ENCODE measurements at regions not wholly inside any gene's neighbourhood (a gene's known extent, or its start where the extent isn't known, plus 50 kb on each side); places are given as distances from the start of the nearest gene placed in this dataset.

GRCh38 chr20:16863303-16863702 lies 115.1 kb downstream of the OTOR start:
- no peak for TF ChIP-seq ATF7 (IDR thresholded peaks at IDR 0.05; ENCODE audit: low read depth)
- no peak for TF ChIP-seq SMARCA5 (IDR thresholded peaks at IDR 0.05)
- TF ChIP-seq TAF1 (IDR thresholded peaks at IDR 0.05; ENCODE audit: borderline replicate concordance, low read depth, low read length), result no peak
- TF ChIP-seq CEBPB (IDR thresholded peaks at IDR 0.05; ENCODE audit: borderline replicate concordance in 1 of 2, low read depth in 2 of 2, low read length in 2 of 2), result no peak
- TF ChIP-seq POLR2AphosphoS5 (IDR thresholded peaks at IDR 0.05; ENCODE audit: low read length), result no peak
- TF ChIP-seq ZNF274 (IDR thresholded peaks at IDR 0.05; ENCODE audit: insufficient read depth, insufficient read length), result no peak
- no peak for TF ChIP-seq EP300 (IDR thresholded peaks at IDR 0.05; ENCODE audit: borderline replicate concordance in 1 of 2, control insufficient read depth in 1 of 2, low read depth in 2 of 2, low read length in 2 of 2)
- no peak for TF ChIP-seq TCF12 (IDR thresholded peaks at IDR 0.05; ENCODE audit: low read depth, low read length)
- no peak for TF ChIP-seq ATF3 (IDR thresholded peaks at IDR 0.05; ENCODE audit: borderline replicate concordance, extremely low read depth, low read depth, low read length)
- TF ChIP-seq NFXL1 (IDR thresholded peaks at IDR 0.05; ENCODE audit: borderline replicate concordance), result no peak
